IPS-18c (cell line): ENCODE measurements at regions not wholly inside any gene's neighbourhood (a gene's known extent, or its start where the extent isn't known, plus 50 kb on each side); places are given as distances from the start of the nearest gene placed in this dataset.

ENCODE experiments used
- H3K4me3 ChIP-seq: 2 replicates; pipeline ENCODE4 v1.7.0; 2013; ENCODE audit warnings: low read depth, mild to moderate bottlenecking, low read length, moderate library complexity; ENCODE audit not compliant: insufficient read depth
- H3K9me3 ChIP-seq: one replicate; pipeline ENCODE4 v1.6.1; 2013; ENCODE audit warnings: mild to moderate bottlenecking, low read length, moderate library complexity; ENCODE audit not compliant: control insufficient read depth, insufficient read depth

GRCh38 chr6:101230866-101231265 is 162.6 kb upstream of the GRIK2 start:
- no peaks in the 10 kb centered on the region for H3K9me3 ChIP-seq
- no peak overlapping the region for H3K4me3 ChIP-seq

GRCh38 chr6:101231606-101232235 is 161.8 kb upstream of the GRIK2 start:
- H3K4me3 ChIP-seq, result no peak overlapping the region
- no peaks in the 10 kb centered on the region for H3K9me3 ChIP-seq

- no peak overlapping the region for H3K4me3 ChIP-seq
- no peaks in the 10 kb centered on the region for H3K9me3 ChIP-seq
Observed at GRCh38 chr6:101232961-101233360, 160.5 kb upstream of the GRIK2 start.

GRCh38 chr6:101236709-101237108 is 156.8 kb upstream of the GRIK2 start:
- Histone ChIP-seq H3K4me3 (no peak overlapping the region), H3K9me3 (no peaks in the 10 kb centered on the region)

- no peaks in the 10 kb centered on the region for H3K9me3 ChIP-seq
- H3K4me3 ChIP-seq, result no peak overlapping the region
Observed at GRCh38 chr6:101241442-101241841, 152.1 kb upstream of the GRIK2 start.

- Histone ChIP-seq H3K9me3 (no peaks in the 10 kb centered on the region), H3K4me3 (no peak overlapping the region)
Observed at GRCh38 chr6:101249470-101249869, 144.0 kb upstream of the GRIK2 start.

- no peak overlapping the region for H3K4me3 ChIP-seq
- peaks cover 3% of the 10 kb centered on the region for H3K9me3 ChIP-seq
Observed at GRCh38 chr6:101257163-101257562, 136.3 kb upstream of the GRIK2 start.

- H3K4me3 ChIP-seq, result no peak overlapping the region
- peaks cover 3% of the 10 kb centered on the region for H3K9me3 ChIP-seq
Observed at GRCh38 chr6:101259505-101259904, 134.0 kb upstream of the GRIK2 start.

GRCh38 chr6:101263596-101263995 is 129.9 kb upstream of the GRIK2 start:
- Histone ChIP-seq H3K9me3 (peaks cover 2% of the 10 kb centered on the region), H3K4me3 (no peak overlapping the region)

GRCh38 chr6:101266063-101266462 is 127.4 kb upstream of the GRIK2 start:
- no peaks in the 10 kb centered on the region for H3K9me3 ChIP-seq
- H3K4me3 ChIP-seq, result no peak overlapping the region

- no peak overlapping the region for H3K4me3 ChIP-seq
- no peaks in the 10 kb centered on the region for H3K9me3 ChIP-seq
Observed at GRCh38 chr6:101268541-101268940, 125.0 kb upstream of the GRIK2 start.

- Histone ChIP-seq H3K9me3 (no peaks in the 10 kb centered on the region), H3K4me3 (no peak overlapping the region)
Observed at GRCh38 chr6:101275251-101275650, 118.3 kb upstream of the GRIK2 start.

- H3K4me3 ChIP-seq, result no peak overlapping the region
Observed at GRCh38 chr6:101276066-101276465, 117.4 kb upstream of the GRIK2 start.

GRCh38 chr6:101279410-101279809 is 114.1 kb upstream of the GRIK2 start:
- H3K9me3 ChIP-seq, result no peaks in the 10 kb centered on the region
- H3K4me3 ChIP-seq, result no peak overlapping the region

More at GRCh38 chr6:101276066-101276465, 117.4 kb upstream of the GRIK2 start:
- no peaks in the 10 kb centered on the region for H3K9me3 ChIP-seq

GRCh38 chr6:101281266-101281665 is 112.2 kb upstream of the GRIK2 start:
- no peak overlapping the region for H3K4me3 ChIP-seq
- H3K9me3 ChIP-seq, result no peaks in the 10 kb centered on the region

- H3K4me3 ChIP-seq, result no peak overlapping the region
- H3K9me3 ChIP-seq, result no peaks in the 10 kb centered on the region
Observed at GRCh38 chr6:101284131-101284530, 109.4 kb upstream of the GRIK2 start.

- Histone ChIP-seq H3K4me3 (no peak overlapping the region), H3K9me3 (no peaks in the 10 kb centered on the region)
Observed at GRCh38 chr6:101286146-101286545, 107.4 kb upstream of the GRIK2 start.

- Histone ChIP-seq H3K4me3 (no peak overlapping the region), H3K9me3 (no peaks in the 10 kb centered on the region)
Observed at GRCh38 chr6:101290346-101290745, 103.2 kb upstream of the GRIK2 start.

GRCh38 chr6:101294051-101294638 is 99.4 kb upstream of the GRIK2 start:
- no peak overlapping the region for H3K4me3 ChIP-seq
- H3K9me3 ChIP-seq, result no peaks in the 10 kb centered on the region
